ENCODE measurements at regions not wholly inside any gene's neighbourhood (a gene's known extent, or its start where the extent isn't known, plus 50 kb on each side); places are given as distances from the start of the nearest gene placed in this dataset.

GRCh38 chr6:104572901-104573300 is 286.8 kb downstream of the HACE1 start:
- Histone ChIP-seq H3K4me1 (no peaks in the 10 kb centered on the region), H3K27ac (no peak overlapping the region), H3K36me3 (ENCODE audit: low read depth, missing control alignments) (no peaks in the 10 kb centered on the region), H3K4me3 (no peak overlapping the region), H3K9me3 (no peaks in the 10 kb centered on the region), H3K27me3 (no peaks in the 10 kb centered on the region)
- 84 to 85% methylated on average over 4 of the region's 4 CpGs for WGBS, 2 donors
- TF ChIP-seq POLR2A (IDR thresholded peaks at IDR 0.05) = no peak
- no peak for TF ChIP-seq CTCF (IDR thresholded peaks at IDR 0.05)
- no peak for DNase-seq
- intact Hi-C loops (cut with DNase I; ENCODE audit: low total_unique reads) = no loop called here

GRCh38 chr6:104566411-104566810 is 293.3 kb downstream of the HACE1 start:
- TF ChIP-seq CTCF (IDR thresholded peaks at IDR 0.05) = no peak
- TF ChIP-seq POLR2A (IDR thresholded peaks at IDR 0.05) = no peak
- Histone ChIP-seq H3K36me3 (ENCODE audit: low read depth, missing control alignments) (no peaks in the 10 kb centered on the region), H3K4me3 (no peak overlapping the region), H3K27ac (no peak overlapping the region), H3K9me3 (no peaks in the 10 kb centered on the region), H3K4me1 (no peaks in the 10 kb centered on the region), H3K27me3 (no peaks in the 10 kb centered on the region)
- no peak for DNase-seq
- WGBS, 2 donors = 89 to 95% methylated on average over 3 of the region's 3 CpGs
- intact Hi-C loops (cut with DNase I; ENCODE audit: low total_unique reads) = no loop called here

- H3K36me3 ChIP-seq (ENCODE audit: low read depth, missing control alignments) = no peaks in the 10 kb centered on the region
- WGBS, 2 donors = 83 to 89% methylated on average over 3 of the region's 3 CpGs
- DNase-seq = no peak
- H3K4me3 ChIP-seq = no peak overlapping the region
- intact Hi-C loops (cut with DNase I; ENCODE audit: low total_unique reads) = no loop called here
- H3K27ac ChIP-seq = no peak overlapping the region
- H3K4me1 ChIP-seq = no peaks in the 10 kb centered on the region
- H3K27me3 ChIP-seq = no peaks in the 10 kb centered on the region
- TF ChIP-seq POLR2A (IDR thresholded peaks at IDR 0.05) = no peak
- no peak for TF ChIP-seq CTCF (IDR thresholded peaks at IDR 0.05)
- H3K9me3 ChIP-seq = no peaks in the 10 kb centered on the region
Measured at GRCh38 chr6:104563306-104563705, 296.4 kb downstream of the HACE1 start.

- H3K4me1 ChIP-seq = no peaks in the 10 kb centered on the region
- H3K36me3 ChIP-seq (ENCODE audit: low read depth, missing control alignments) = no peaks in the 10 kb centered on the region
- no peak for DNase-seq
- no peaks in the 10 kb centered on the region for H3K27me3 ChIP-seq
- WGBS, 2 donors = 66% methylated on average over 3 of the region's 3 CpGs
- TF ChIP-seq POLR2A (IDR thresholded peaks at IDR 0.05) (no peak), CTCF (IDR thresholded peaks at IDR 0.05) (no peak)
- intact Hi-C loops (cut with DNase I; ENCODE audit: low total_unique reads) = no loop called here
- H3K4me3 ChIP-seq = no peak overlapping the region
- no peaks in the 10 kb centered on the region for H3K9me3 ChIP-seq
- H3K27ac ChIP-seq = no peak overlapping the region
Measured at GRCh38 chr6:104559435-104560202, 300.1 kb downstream of the HACE1 start.

GRCh38 chr6:104558746-104559145 is 301.0 kb downstream of the HACE1 start:
- 79 to 85% methylated on average over 3 of the region's 3 CpGs for WGBS, 2 donors
- H3K4me1 ChIP-seq = no peaks in the 10 kb centered on the region

More at GRCh38 chr6:104558746-104559145, 301.0 kb downstream of the HACE1 start:
- H3K27ac ChIP-seq = no peak overlapping the region
- no peak for DNase-seq
- H3K9me3 ChIP-seq = no peaks in the 10 kb centered on the region
- TF ChIP-seq POLR2A (IDR thresholded peaks at IDR 0.05) = no peak
- intact Hi-C loops (cut with DNase I; ENCODE audit: low total_unique reads) = no loop called here
- no peak overlapping the region for H3K4me3 ChIP-seq
- no peaks in the 10 kb centered on the region for H3K36me3 ChIP-seq (ENCODE audit: low read depth, missing control alignments)
- H3K27me3 ChIP-seq = no peaks in the 10 kb centered on the region

Data from testis (tissue), 2 donors.